HUES6 (cell line): ENCODE measurements at regions not wholly inside any gene's neighbourhood (a gene's known extent, or its start where the extent isn't known, plus 50 kb on each side); places are given as distances from the start of the nearest gene placed in this dataset.

Source experiments
- H3K27ac ChIP-seq: 2 replicates; pipeline ENCODE4 v1.7.0; 2013; ENCODE audit warnings: low read depth, mild to moderate bottlenecking, low read length, inconsistent platforms
- H3K27me3 ChIP-seq: 2 replicates; pipeline ENCODE4 v1.6.1; 2013; ENCODE audit warnings: low read length; ENCODE audit not compliant: control insufficient read depth, insufficient read depth
- H3K36me3 ChIP-seq: 2 replicates; pipeline ENCODE4 v1.6.1; 2013; ENCODE audit warnings: low read length; ENCODE audit not compliant: control insufficient read depth, insufficient read depth
- H3K4me1 ChIP-seq: 2 replicates; pipeline ENCODE4 v1.6.1; 2013; ENCODE audit warnings: low read length; ENCODE audit not compliant: control insufficient read depth, insufficient read depth
- H3K4me3 ChIP-seq: 2 replicates; pipeline ENCODE4 v1.5.1; 2013; ENCODE audit warnings: low read depth, low read length
- H3K9ac ChIP-seq: one replicate; pipeline ENCODE4 v1.6.1; 2013; ENCODE audit warnings: mild to moderate bottlenecking, low read length
- H3K9me3 ChIP-seq: 2 replicates; pipeline ENCODE4 v1.6.1; 2013; ENCODE audit warnings: low read depth, low read length; ENCODE audit not compliant: control insufficient read depth, insufficient read depth

- no peak overlapping the region for H3K4me3 ChIP-seq
- no peak overlapping the region for H3K9ac ChIP-seq
- H3K27me3 ChIP-seq = no peaks in the 10 kb centered on the region
- H3K27ac ChIP-seq = no peak overlapping the region
- H3K36me3 ChIP-seq = no peaks in the 10 kb centered on the region
- H3K4me1 ChIP-seq = no peaks in the 10 kb centered on the region
- no peaks in the 10 kb centered on the region for H3K9me3 ChIP-seq
Observed at GRCh38 chr10:55378196-55378595, 577.2 kb upstream of the PCDH15 start.

- Histone ChIP-seq H3K9ac (no peak overlapping the region), H3K27ac (no peak overlapping the region), H3K4me3 (no peak overlapping the region), H3K36me3 (no peaks in the 10 kb centered on the region), H3K27me3 (no peaks in the 10 kb centered on the region), H3K4me1 (no peaks in the 10 kb centered on the region), H3K9me3 (no peaks in the 10 kb centered on the region)
Observed at GRCh38 chr10:55374917-55375316, 573.9 kb upstream of the PCDH15 start.

DNA sequence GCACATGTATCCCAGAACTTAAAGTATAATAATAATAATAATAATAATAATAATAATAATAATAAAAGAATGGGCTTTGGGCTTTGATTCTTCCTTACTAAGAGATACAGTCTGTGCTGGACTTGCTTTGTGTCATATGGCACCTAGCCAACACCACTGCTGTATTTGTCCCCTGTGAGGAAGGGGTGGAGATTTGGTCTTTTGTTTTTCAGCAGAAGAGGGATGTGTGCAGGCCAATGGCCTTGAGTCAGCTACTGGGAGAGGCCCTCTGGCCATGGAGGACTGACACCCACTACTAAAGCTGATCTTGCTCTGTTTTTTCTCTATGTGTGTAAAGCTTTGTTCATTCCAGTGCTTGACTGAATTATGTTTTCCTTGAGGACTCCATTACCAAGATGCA, 573.0 kb upstream of the PCDH15 start:
- Histone ChIP-seq H3K27me3 (no peaks in the 10 kb centered on the region), H3K9me3 (no peaks in the 10 kb centered on the region), H3K4me3 (no peak overlapping the region), H3K4me1 (no peaks in the 10 kb centered on the region), H3K27ac (no peak overlapping the region), H3K9ac (no peak overlapping the region), H3K36me3 (no peaks in the 10 kb centered on the region)

DNA sequence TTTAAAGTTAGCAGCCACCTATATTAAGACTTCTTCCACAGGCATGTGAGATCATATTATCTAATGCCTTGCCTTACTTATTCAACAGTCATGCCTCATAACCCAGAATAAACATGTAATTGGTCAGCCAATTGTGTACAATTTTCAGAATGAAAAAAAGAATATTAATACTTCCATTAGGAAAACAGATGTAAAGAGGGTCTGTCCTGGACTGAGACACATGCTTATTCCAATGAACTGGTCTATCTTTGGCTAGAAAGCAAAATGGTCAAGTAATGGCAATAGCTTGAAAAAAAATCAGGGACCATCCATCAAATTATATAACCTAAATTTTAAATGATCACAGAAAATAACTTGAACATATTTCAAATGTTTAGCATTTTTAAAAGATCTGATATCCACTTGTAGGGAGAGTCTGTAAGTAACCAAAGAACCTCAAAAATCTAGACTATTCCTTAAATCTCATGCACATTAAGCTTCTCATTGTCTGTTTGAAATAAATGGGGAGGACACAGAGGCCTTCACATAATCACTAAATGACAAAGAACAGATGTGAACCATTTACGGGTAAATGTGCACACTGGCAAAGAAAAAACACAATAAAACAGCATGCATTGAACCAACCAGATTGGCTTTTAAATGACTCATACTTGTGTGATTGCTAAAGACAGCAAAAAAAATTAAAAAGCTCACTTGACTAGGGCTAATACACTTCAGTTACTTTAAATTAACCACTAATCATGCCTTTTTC, 568.8 kb upstream of the PCDH15 start:
- Histone ChIP-seq H3K27me3 (no peaks in the 10 kb centered on the region), H3K36me3 (no peaks in the 10 kb centered on the region), H3K9ac (no peak overlapping the region), H3K4me3 (no peak overlapping the region), H3K9me3 (no peaks in the 10 kb centered on the region), H3K4me1 (no peaks in the 10 kb centered on the region), H3K27ac (no peak overlapping the region)

- no peak overlapping the region for H3K4me3 ChIP-seq
- H3K9ac ChIP-seq = no peak overlapping the region
- H3K27ac ChIP-seq = no peak overlapping the region
- H3K9me3 ChIP-seq = no peaks in the 10 kb centered on the region
- no peaks in the 10 kb centered on the region for H3K4me1 ChIP-seq
- no peaks in the 10 kb centered on the region for H3K27me3 ChIP-seq
- H3K36me3 ChIP-seq = no peaks in the 10 kb centered on the region
Observed at GRCh38 chr10:55368467-55368866, 567.4 kb upstream of the PCDH15 start.

DNA sequence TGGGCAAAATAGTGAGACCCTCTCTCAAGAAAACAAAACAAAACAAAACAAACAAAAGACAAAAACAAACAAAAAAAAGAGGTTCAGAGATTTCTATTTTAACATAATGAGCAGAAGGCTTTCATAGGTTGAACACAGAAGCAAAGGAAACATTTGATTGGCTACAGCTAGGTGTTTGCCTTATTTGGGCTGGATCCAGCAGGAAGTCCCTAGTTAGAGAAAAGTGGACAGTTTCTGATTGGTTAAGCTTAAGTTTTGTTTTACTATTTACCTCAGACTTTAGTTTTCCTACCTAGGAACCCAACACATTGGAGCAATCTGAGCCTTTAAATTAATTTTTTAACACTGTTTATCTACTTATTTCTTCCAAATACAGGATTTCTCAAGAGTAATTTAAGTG, 566.5 kb upstream of the PCDH15 start:
- no peaks in the 10 kb centered on the region for H3K9me3 ChIP-seq
- no peaks in the 10 kb centered on the region for H3K27me3 ChIP-seq
- no peaks in the 10 kb centered on the region for H3K4me1 ChIP-seq
- H3K4me3 ChIP-seq = no peak overlapping the region
- no peaks in the 10 kb centered on the region for H3K36me3 ChIP-seq
- H3K27ac ChIP-seq = no peak overlapping the region
- no peak overlapping the region for H3K9ac ChIP-seq

- H3K9ac ChIP-seq = no peak overlapping the region
- no peaks in the 10 kb centered on the region for H3K9me3 ChIP-seq
- H3K36me3 ChIP-seq = no peaks in the 10 kb centered on the region
- H3K4me3 ChIP-seq = no peak overlapping the region
- no peaks in the 10 kb centered on the region for H3K4me1 ChIP-seq
- no peak overlapping the region for H3K27ac ChIP-seq
- no peaks in the 10 kb centered on the region for H3K27me3 ChIP-seq
Observed at GRCh38 chr10:55358539-55358938, 557.5 kb upstream of the PCDH15 start.

DNA sequence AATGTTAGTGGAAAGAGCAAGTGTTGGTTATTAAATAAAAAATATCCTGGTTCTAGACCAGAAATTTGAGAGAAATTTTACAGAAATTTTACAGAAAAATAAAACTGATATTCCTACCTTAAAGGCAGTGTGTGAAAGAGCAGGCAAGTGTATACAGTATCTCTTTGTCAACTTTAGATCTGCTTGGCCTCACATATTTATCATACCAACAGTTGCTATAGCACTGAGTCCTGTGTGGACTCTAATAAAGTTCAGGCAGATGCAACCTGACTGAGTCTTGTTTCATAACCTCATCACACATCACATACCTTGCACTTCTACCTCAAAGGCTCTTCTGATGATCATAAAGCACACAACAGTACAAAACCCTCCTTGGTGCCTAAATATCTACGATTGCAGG, 552.4 kb upstream of the PCDH15 start:
- Histone ChIP-seq H3K27ac (no peak overlapping the region), H3K9ac (no peak overlapping the region), H3K36me3 (no peaks in the 10 kb centered on the region), H3K27me3 (no peaks in the 10 kb centered on the region), H3K9me3 (no peaks in the 10 kb centered on the region), H3K4me1 (peaks cover 3% of the 10 kb centered on the region; the same call in 1 of the 2 replicates), H3K4me3 (no peak overlapping the region)

DNA sequence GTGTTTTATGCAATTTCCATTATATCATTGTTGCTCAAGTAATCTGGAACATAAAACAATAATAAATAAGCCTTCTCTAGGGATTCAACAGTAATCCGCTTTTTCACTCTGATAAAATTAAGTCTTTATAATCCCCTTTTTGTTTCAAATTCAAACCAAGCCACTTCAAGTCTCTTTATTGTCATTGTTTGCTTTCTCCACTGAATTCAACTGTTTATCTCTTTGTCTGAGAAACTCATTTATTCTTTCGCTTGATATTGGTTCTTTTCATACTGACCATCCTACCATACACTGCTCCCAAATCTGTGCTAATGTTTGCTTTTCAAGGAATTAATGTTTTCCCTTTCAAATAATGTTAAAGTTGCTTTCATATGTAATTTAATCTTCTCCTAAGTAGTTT, 550.4 kb upstream of the PCDH15 start:
- Histone ChIP-seq H3K4me1 (peaks cover 3% of the 10 kb centered on the region; the same call in 1 of the 2 replicates), H3K9me3 (no peaks in the 10 kb centered on the region), H3K27ac (no peak overlapping the region), H3K36me3 (no peaks in the 10 kb centered on the region), H3K9ac (no peak overlapping the region), H3K4me3 (no peak overlapping the region), H3K27me3 (no peaks in the 10 kb centered on the region)

DNA sequence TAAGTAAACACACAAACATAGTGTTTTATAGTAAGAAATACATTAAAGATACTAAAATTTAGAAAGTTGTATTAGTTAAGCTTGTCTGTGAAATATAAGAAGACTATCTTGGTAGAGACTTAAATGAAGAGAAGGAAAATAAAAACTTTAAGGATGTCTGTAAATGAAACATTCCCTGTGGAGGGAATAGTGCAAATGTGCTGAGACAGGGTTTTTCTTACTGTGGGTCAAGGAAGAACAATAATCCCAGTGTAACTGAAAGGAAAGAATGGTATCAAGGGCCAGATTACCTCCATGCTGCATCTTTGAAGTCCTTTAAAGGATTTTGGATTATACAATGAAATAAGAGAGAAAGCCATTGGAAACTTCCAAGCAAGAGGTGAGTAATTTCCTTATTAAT, 547.5 kb upstream of the PCDH15 start:
- Histone ChIP-seq H3K9me3 (no peaks in the 10 kb centered on the region), H3K27ac (no peak overlapping the region), H3K9ac (no peak overlapping the region), H3K4me3 (no peak overlapping the region), H3K4me1 (peaks cover 3% of the 10 kb centered on the region; the same call in 1 of the 2 replicates), H3K36me3 (no peaks in the 10 kb centered on the region), H3K27me3 (no peaks in the 10 kb centered on the region)

- Histone ChIP-seq H3K9me3 (no peaks in the 10 kb centered on the region), H3K36me3 (no peaks in the 10 kb centered on the region), H3K4me3 (no peak overlapping the region), H3K27ac (no peak overlapping the region), H3K9ac (no peak overlapping the region), H3K27me3 (no peaks in the 10 kb centered on the region), H3K4me1 (no peaks in the 10 kb centered on the region)
Observed at GRCh38 chr10:55330486-55330885, 529.5 kb upstream of the PCDH15 start.
